ENCODE measurements at regions not wholly inside any gene's neighbourhood (a gene's known extent, or its start where the extent isn't known, plus 50 kb on each side); places are given as distances from the start of the nearest gene placed in this dataset.
A peak's percentile ranks its signal among the peaks of the same experiment; 100 is the strongest.

DNA sequence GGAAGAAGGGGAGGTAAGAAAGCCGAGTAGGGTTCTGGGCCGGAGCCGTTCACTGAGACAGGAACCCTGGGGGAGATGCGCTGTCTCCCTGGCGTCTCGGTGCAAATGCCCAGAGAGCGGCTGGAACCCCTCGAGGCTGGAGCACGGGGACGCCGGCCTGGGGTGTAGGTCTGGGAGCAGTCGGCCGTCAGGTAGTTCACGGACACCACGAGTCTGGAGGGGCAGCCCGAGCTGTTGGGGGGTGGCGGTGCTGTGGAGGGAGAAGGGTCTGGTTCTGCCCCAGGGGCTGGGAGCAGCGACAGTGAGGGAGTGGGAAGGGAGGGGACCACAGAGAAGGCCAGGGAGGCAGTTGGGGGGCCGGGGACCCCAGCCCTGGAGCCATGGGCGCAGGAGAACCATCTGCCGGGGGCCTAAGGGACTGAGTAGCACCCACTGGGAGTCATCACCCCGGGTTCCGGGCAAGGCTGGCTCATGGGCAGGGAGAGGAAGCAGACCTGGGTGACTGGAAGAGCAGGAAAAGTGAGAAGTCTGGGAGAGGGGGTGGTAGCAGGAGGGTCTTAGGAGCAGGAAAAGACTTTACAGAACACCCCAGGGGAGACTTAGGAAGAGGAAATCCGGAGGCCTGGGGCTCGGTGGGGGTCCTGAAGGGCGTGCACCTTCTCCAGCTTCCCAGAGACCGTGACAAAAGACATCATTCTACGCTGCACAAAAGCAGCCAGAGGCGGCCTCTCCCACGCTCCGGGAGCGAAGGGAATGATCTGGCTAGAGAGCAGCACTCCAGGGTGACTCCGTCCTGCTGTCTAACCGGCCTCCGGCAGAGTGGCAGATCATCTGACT, 173.1 kb upstream of the SOX1 start:
- no peak overlapping the region for H3K27ac ChIP-seq (ENCODE audit: low read depth in 1 of 2, low read length in 2 of 2)
- no peaks in the 10 kb centered on the region for H3K9me3 ChIP-seq (ENCODE audit: control insufficient read depth in 4 of 4, low read length in 3 of 4)
- H3K36me3 ChIP-seq (ENCODE audit: control insufficient read depth in 4 of 4, insufficient read depth in 3 of 4, low read depth in 1 of 4, low read length in 3 of 4) = no peaks in the 10 kb centered on the region
- H3K4me1 ChIP-seq (ENCODE audit: control insufficient read depth in 4 of 4, insufficient read depth in 4 of 4, low read length in 3 of 4) = peaks cover 0 to 5% (median 0%) of the 10 kb centered on the region in 4 donors
- WGBS = 23% methylated on average over 35 of the region's 35 CpGs
- H3K27me3 ChIP-seq (ENCODE audit: control insufficient read depth in 4 of 4, insufficient read depth in 4 of 4, low read length in 3 of 4) = peaks cover 0 to 9% (median 5%) of the 10 kb centered on the region in 4 donors
- TF ChIP-seq, protein P1, sequence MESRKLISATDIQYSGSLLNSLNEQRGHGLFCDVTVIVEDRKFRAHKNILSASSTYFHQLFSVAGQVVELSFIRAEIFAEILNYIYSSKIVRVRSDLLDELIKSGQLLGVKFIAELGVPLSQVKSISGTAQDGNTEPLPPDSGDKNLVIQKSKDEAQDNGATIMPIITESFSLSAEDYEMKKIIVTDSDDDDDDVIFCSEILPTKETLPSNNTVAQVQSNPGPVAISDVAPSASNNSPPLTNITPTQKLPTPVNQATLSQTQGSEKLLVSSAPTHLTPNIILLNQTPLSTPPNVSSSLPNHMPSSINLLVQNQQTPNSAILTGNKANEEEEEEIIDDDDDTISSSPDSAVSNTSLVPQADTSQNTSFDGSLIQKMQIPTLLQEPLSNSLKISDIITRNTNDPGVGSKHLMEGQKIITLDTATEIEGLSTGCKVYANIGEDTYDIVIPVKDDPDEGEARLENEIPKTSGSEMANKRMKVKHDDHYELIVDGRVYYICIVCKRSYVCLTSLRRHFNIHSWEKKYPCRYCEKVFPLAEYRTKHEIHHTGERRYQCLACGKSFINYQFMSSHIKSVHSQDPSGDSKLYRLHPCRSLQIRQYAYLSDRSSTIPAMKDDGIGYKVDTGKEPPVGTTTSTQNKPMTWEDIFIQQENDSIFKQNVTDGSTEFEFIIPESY (IDR thresholded peaks at IDR 0.05) = no peak
- TF ChIP-seq HNF4A (conservative IDR thresholded peaks at IDR 0.05) (no peak), SP1 (IDR thresholded peaks at IDR 0.05) (no peak), EGR1 (IDR thresholded peaks at IDR 0.05; ENCODE audit: low read depth in 2 of 2) (no peak), RAD21 (IDR thresholded peaks at IDR 0.05) (no peak), YY1 (IDR thresholded peaks at IDR 0.05) (no peak), NR2F2 (IDR thresholded peaks at IDR 0.05) (no peak), HNF4G (IDR thresholded peaks at IDR 0.05) (no peak)
- TF ChIP-seq, protein P2, sequence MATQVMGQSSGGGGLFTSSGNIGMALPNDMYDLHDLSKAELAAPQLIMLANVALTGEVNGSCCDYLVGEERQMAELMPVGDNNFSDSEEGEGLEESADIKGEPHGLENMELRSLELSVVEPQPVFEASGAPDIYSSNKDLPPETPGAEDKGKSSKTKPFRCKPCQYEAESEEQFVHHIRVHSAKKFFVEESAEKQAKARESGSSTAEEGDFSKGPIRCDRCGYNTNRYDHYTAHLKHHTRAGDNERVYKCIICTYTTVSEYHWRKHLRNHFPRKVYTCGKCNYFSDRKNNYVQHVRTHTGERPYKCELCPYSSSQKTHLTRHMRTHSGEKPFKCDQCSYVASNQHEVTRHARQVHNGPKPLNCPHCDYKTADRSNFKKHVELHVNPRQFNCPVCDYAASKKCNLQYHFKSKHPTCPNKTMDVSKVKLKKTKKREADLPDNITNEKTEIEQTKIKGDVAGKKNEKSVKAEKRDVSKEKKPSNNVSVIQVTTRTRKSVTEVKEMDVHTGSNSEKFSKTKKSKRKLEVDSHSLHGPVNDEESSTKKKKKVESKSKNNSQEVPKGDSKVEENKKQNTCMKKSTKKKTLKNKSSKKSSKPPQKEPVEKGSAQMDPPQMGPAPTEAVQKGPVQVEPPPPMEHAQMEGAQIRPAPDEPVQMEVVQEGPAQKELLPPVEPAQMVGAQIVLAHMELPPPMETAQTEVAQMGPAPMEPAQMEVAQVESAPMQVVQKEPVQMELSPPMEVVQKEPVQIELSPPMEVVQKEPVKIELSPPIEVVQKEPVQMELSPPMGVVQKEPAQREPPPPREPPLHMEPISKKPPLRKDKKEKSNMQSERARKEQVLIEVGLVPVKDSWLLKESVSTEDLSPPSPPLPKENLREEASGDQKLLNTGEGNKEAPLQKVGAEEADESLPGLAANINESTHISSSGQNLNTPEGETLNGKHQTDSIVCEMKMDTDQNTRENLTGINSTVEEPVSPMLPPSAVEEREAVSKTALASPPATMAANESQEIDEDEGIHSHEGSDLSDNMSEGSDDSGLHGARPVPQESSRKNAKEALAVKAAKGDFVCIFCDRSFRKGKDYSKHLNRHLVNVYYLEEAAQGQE (IDR thresholded peaks at IDR 0.05) = no peak
- TF ChIP-seq, protein P3, sequence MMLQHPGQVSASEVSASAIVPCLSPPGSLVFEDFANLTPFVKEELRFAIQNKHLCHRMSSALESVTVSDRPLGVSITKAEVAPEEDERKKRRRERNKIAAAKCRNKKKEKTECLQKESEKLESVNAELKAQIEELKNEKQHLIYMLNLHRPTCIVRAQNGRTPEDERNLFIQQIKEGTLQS (IDR thresholded peaks at IDR 0.05) = no peak
- DNase-seq (ENCODE audit: low spot score) = peak; percentile 28
- H3K4me3 ChIP-seq (ENCODE audit: low read depth in 1 of 3, low read length in 3 of 3) = no peak overlapping the region
- no peak overlapping the region for H3K9ac ChIP-seq (ENCODE audit: low read depth in 1 of 2, low read length in 2 of 2)

DNA sequence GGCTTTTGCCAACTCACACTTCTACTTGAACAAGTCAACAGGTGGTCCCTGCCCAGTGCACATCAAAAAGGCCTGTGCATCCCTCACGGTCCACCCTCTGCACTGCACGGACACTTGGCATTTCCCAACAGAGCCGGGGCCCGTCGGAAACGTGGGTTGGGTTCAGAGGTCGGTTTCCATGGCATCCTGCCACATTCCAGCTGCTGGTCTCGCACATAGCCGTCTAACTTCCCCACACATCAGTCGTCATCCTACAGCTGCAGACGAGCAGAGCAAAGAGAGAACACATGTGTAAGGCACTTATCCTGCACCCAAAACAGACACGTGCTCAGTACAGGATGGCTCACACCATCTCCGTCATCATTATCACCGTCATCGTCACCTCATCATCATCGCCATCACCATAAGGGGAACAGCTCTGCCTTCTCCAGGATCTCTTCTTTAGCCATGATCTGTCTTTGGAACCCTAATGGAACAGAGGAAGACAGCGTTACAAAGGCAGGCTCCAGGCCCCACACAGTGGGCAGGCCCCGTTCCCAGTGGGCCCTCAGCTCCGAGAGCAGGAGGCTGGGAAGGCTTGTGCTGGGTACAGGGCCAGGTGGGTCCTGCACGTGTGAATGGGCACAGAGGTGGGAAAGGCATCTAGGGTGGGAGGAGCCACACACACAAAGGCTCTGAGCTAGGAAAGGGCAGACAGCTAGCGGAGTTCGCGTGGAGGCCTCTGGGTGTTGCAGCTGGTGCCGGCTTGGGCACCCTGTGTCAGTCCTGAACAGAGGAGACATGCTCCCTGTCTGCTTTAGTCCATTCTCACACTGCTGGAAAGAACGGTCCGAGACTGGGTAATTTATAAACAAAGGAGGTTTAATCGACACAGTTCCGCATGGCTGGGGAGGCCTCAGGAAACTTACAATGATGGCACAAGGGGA, 170.8 kb upstream of the SOX1 start:
- 64% methylated on average over 28 of the region's 28 CpGs for whole genome bisulfite sequencing
- Histone ChIP-seq H3K36me3 (ENCODE audit: control insufficient read depth in 4 of 4, insufficient read depth in 3 of 4, low read depth in 1 of 4, low read length in 3 of 4) (no peaks in the 10 kb centered on the region), H3K4me1 (ENCODE audit: control insufficient read depth in 4 of 4, insufficient read depth in 4 of 4, low read length in 3 of 4) (peaks cover 0 to 5% (median 0%) of the 10 kb centered on the region in 4 donors), H3K27me3 (ENCODE audit: control insufficient read depth in 4 of 4, insufficient read depth in 4 of 4, low read length in 3 of 4) (peaks cover 0 to 8% (median 3%) of the 10 kb centered on the region in 4 donors), H3K9me3 (ENCODE audit: control insufficient read depth in 4 of 4, low read length in 3 of 4) (no peaks in the 10 kb centered on the region), H3K27ac (ENCODE audit: low read depth in 1 of 2, low read length in 2 of 2) (no peak overlapping the region), H3K9ac (ENCODE audit: low read depth in 1 of 2, low read length in 2 of 2) (no peak overlapping the region), H3K4me3 (ENCODE audit: low read depth in 1 of 3, low read length in 3 of 3) (no peak overlapping the region)
- TF ChIP-seq HNF4A (conservative IDR thresholded peaks at IDR 0.05) (no peak), NR2F2 (IDR thresholded peaks at IDR 0.05) (no peak), YY1 (IDR thresholded peaks at IDR 0.05) (no peak), HNF4G (IDR thresholded peaks at IDR 0.05) (no peak)
- TF ChIP-seq, protein P3 (IDR thresholded peaks at IDR 0.05) = no peak
- TF ChIP-seq, protein P4, sequence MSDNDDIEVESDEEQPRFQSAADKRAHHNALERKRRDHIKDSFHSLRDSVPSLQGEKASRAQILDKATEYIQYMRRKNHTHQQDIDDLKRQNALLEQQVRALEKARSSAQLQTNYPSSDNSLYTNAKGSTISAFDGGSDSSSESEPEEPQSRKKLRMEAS (IDR thresholded peaks at IDR 0.05) = no peak
- DNase-seq (ENCODE audit: low spot score) = no peak

Data from liver (tissue), 7 donors.